Glutamatergic neuron (in vitro differentiated cells): ENCODE measurements at regions not wholly inside any gene's neighbourhood (a gene's known extent, or its start where the extent isn't known, plus 50 kb on each side); places are given as distances from the start of the nearest gene placed in this dataset.

Experiments used
- DNase-seq: peaks from one replicate; pipeline ENCODE4 v3.0.0; 2022
- H3K27ac Mint-ChIP-seq: one replicate; pipeline ENCODE4 v1.8.0; 2020; ENCODE audit warnings: mild to moderate bottlenecking, mixed read lengths, inconsistent platforms; ENCODE audit not compliant: unreplicated experiment
- H3K27me3 Mint-ChIP-seq: one replicate; pipeline ENCODE4 v1.8.0; 2020; ENCODE audit warnings: mild to moderate bottlenecking, moderate library complexity, mixed read lengths, inconsistent platforms; ENCODE audit not compliant: unreplicated experiment
- H3K36me3 Mint-ChIP-seq: one replicate; pipeline ENCODE4 v1.8.0; 2020; ENCODE audit warnings: mild to moderate bottlenecking, mixed read lengths, inconsistent platforms; ENCODE audit not compliant: unreplicated experiment
- H3K4me1 Mint-ChIP-seq: one replicate; pipeline ENCODE4 v1.8.0; 2020; ENCODE audit warnings: mild to moderate bottlenecking, low read depth, mixed read lengths, inconsistent platforms; ENCODE audit not compliant: unreplicated experiment
- H3K4me3 Mint-ChIP-seq: one replicate; pipeline ENCODE4 v1.8.0; 2020; ENCODE audit warnings: mild to moderate bottlenecking, mixed read lengths, inconsistent platforms; ENCODE audit not compliant: unreplicated experiment
- H3K9me3 Mint-ChIP-seq: one replicate; pipeline ENCODE4 v1.8.0; 2020; ENCODE audit warnings: mild to moderate bottlenecking, moderate library complexity, mixed read lengths, inconsistent platforms; ENCODE audit not compliant: unreplicated experiment
- TF ChIP-seq, protein P1 (sequence below): fragments of 200-600 bp; sonication (generic); IDR thresholded peaks from one replicate; pipeline ENCODE4 v1.5.0; 2021; ENCODE audit not compliant: partially characterized antibody, unreplicated experiment

GRCh38 chr7:47191876-47192291, 390.0 kb downstream of the TNS3 start:
- DNase-seq = no peak
- Mint-ChIP-seq H3K27me3 (peaks cover 10% of the 10 kb centered on the region), H3K4me3 (no peak overlapping the region), H3K27ac (no peak overlapping the region), H3K36me3 (no peaks in the 10 kb centered on the region), H3K9me3 (peaks cover 14% of the 10 kb centered on the region), H3K4me1 (peaks cover 39% of the 10 kb centered on the region)
- TF ChIP-seq, protein P1, sequence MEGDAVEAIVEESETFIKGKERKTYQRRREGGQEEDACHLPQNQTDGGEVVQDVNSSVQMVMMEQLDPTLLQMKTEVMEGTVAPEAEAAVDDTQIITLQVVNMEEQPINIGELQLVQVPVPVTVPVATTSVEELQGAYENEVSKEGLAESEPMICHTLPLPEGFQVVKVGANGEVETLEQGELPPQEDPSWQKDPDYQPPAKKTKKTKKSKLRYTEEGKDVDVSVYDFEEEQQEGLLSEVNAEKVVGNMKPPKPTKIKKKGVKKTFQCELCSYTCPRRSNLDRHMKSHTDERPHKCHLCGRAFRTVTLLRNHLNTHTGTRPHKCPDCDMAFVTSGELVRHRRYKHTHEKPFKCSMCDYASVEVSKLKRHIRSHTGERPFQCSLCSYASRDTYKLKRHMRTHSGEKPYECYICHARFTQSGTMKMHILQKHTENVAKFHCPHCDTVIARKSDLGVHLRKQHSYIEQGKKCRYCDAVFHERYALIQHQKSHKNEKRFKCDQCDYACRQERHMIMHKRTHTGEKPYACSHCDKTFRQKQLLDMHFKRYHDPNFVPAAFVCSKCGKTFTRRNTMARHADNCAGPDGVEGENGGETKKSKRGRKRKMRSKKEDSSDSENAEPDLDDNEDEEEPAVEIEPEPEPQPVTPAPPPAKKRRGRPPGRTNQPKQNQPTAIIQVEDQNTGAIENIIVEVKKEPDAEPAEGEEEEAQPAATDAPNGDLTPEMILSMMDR = no peak

- H3K36me3 Mint-ChIP-seq = no peaks in the 10 kb centered on the region
Observed at GRCh38 chr7:47191316-47191715, 390.6 kb downstream of the TNS3 start.

GRCh38 chr7:47190462-47190861, 391.4 kb downstream of the TNS3 start:
- Mint-ChIP-seq H3K27ac (peak overlapping the region; percentile 88), H3K27me3 (peaks cover 10% of the 10 kb centered on the region), H3K36me3 (no peaks in the 10 kb centered on the region), H3K9me3 (peaks cover 14% of the 10 kb centered on the region), H3K4me3 (peak overlapping the region; percentile 51), H3K4me1 (peaks cover 39% of the 10 kb centered on the region)
- DNase-seq = peak; percentile 68
- TF ChIP-seq, protein P1 = no peak

More at GRCh38 chr7:47191316-47191715, 390.6 kb downstream of the TNS3 start:
- Mint-ChIP-seq H3K27ac (peak overlapping the region; percentile 88), H3K27me3 (peaks cover 10% of the 10 kb centered on the region), H3K4me1 (peaks cover 39% of the 10 kb centered on the region), H3K4me3 (no peak overlapping the region), H3K9me3 (peaks cover 14% of the 10 kb centered on the region)
- no peak for DNase-seq
- TF ChIP-seq, protein P1 = no peak

- TF ChIP-seq, protein P1 = no peak
- Mint-ChIP-seq H3K4me1 (peaks cover 39% of the 10 kb centered on the region), H3K4me3 (peak overlapping the region; percentile 12), H3K36me3 (no peaks in the 10 kb centered on the region), H3K9me3 (peaks cover 14% of the 10 kb centered on the region), H3K27ac (peak overlapping the region; percentile 31), H3K27me3 (peaks cover 10% of the 10 kb centered on the region)
- DNase-seq = peak; percentile 66
Observed at GRCh38 chr7:47188653-47189315, 393.1 kb downstream of the TNS3 start.

DNA sequence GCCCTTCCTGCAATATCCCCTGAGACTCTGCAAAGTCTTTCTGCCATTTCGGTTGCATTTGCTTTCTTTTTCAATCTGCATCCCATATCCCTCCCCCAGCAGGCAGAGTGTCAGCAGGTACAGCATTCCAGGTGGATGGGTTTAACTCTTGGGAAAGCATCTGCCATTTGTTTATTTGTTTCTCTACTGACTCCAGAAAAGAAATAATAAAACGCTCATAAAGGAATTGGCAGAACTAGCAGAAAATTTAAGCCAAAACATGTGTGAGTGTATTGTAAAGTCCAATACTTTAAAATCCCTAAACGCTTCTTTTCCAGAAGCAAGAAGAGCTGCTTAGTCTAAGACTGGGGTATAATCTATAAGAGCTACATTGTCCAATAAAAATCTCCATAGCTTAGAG, 393.8 kb downstream of the TNS3 start:
- peak overlapping the region; percentile 32 for H3K4me3 Mint-ChIP-seq

More for the DNA sequence above, 393.8 kb downstream of the TNS3 start:
- peaks cover 42% of the 10 kb centered on the region for H3K4me1 Mint-ChIP-seq
- peak overlapping the region; percentile 31 for H3K27ac Mint-ChIP-seq
- H3K9me3 Mint-ChIP-seq = peaks cover 14% of the 10 kb centered on the region
- TF ChIP-seq, protein P1 = no peak
- DNase-seq = no peak
- no peaks in the 10 kb centered on the region for H3K36me3 Mint-ChIP-seq
- H3K27me3 Mint-ChIP-seq = peaks cover 10% of the 10 kb centered on the region
